Nephron progenitor cell (in vitro differentiated cells): ENCODE measurements at regions not wholly inside any gene's neighbourhood (a gene's known extent, or its start where the extent isn't known, plus 50 kb on each side); places are given as distances from the start of the nearest gene placed in this dataset.

Experiments
- DNase-seq: peaks from one replicate; pipeline ENCODE4 v3.0.0; 2021
- H3K27ac Mint-ChIP-seq: 2 replicates; pipeline ENCODE4 v1.8.0; 2021; ENCODE audit warnings: mild to moderate bottlenecking, moderate library complexity, mixed read lengths
- H3K27me3 Mint-ChIP-seq: 2 replicates; pipeline ENCODE4 v1.8.0; 2021; ENCODE audit warnings: mild to moderate bottlenecking, low read depth, mixed read lengths; ENCODE audit not compliant: poor library complexity
- H3K36me3 Mint-ChIP-seq: 2 replicates; pipeline ENCODE4 v1.8.0; 2021; ENCODE audit warnings: low read depth, mixed read lengths
- H3K4me1 Mint-ChIP-seq: 2 replicates; pipeline ENCODE4 v1.8.0; 2021; ENCODE audit warnings: mixed read lengths
- H3K4me3 Mint-ChIP-seq: 2 replicates; pipeline ENCODE4 v1.8.0; 2021; ENCODE audit warnings: mild to moderate bottlenecking, moderate library complexity, mixed read lengths
- H3K9me3 Mint-ChIP-seq: 2 replicates; pipeline ENCODE4 v1.8.0; 2021; ENCODE audit warnings: mild to moderate bottlenecking, moderate library complexity, mixed read lengths
- CTCF ChIP-seq: fragments of 200-600 bp; sonication (generic); IDR thresholded peaks from 2 replicates; pipeline ENCODE4 v1.5.0; 2021; ENCODE audit warnings: antibody characterized with exemption

GRCh38 chrX:134747006-134747405 lies 50.0 kb downstream of the PABIR2 start:
- no peak for DNase-seq
- Mint-ChIP-seq H3K36me3 (no peaks in the 10 kb centered on the region), H3K9me3 (peaks cover 47% of the 10 kb centered on the region), H3K27me3 (peaks cover 3% of the 10 kb centered on the region), H3K27ac (peak overlapping the region; percentile 81), H3K4me3 (no peak overlapping the region), H3K4me1 (peaks cover 26% of the 10 kb centered on the region)
- no peak for TF ChIP-seq CTCF

GRCh38 chrX:134746410-134746785 lies 50.6 kb downstream of the PABIR2 start:
- peaks cover 46% of the 10 kb centered on the region for H3K9me3 Mint-ChIP-seq
- H3K27me3 Mint-ChIP-seq, result peaks cover 3% of the 10 kb centered on the region
- peaks cover 25% of the 10 kb centered on the region for H3K4me1 Mint-ChIP-seq
- H3K36me3 Mint-ChIP-seq, result no peaks in the 10 kb centered on the region
- DNase-seq, result no peak
- H3K4me3 Mint-ChIP-seq, result no peak overlapping the region
- no peak overlapping the region for H3K27ac Mint-ChIP-seq
- no peak for TF ChIP-seq CTCF

GRCh38 chrX:134745636-134746409 lies 51.2 kb downstream of the PABIR2 start:
- H3K36me3 Mint-ChIP-seq, result no peaks in the 10 kb centered on the region
- no peak for DNase-seq
- TF ChIP-seq CTCF, result no peak
- H3K4me1 Mint-ChIP-seq, result peaks cover 24% of the 10 kb centered on the region
- no peak overlapping the region for H3K27ac Mint-ChIP-seq
- H3K4me3 Mint-ChIP-seq, result no peak overlapping the region
- H3K27me3 Mint-ChIP-seq, result peaks cover 3% of the 10 kb centered on the region
- H3K9me3 Mint-ChIP-seq, result peaks cover 47% of the 10 kb centered on the region

- DNase-seq, result no peak
- H3K36me3 Mint-ChIP-seq, result no peaks in the 10 kb centered on the region
- no peak overlapping the region for H3K4me3 Mint-ChIP-seq
- peaks cover 30% of the 10 kb centered on the region for H3K4me1 Mint-ChIP-seq
- no peak overlapping the region for H3K27ac Mint-ChIP-seq
- no peak for TF ChIP-seq CTCF
- H3K27me3 Mint-ChIP-seq, result peaks cover 3% of the 10 kb centered on the region
- H3K9me3 Mint-ChIP-seq, result peaks cover 48% of the 10 kb centered on the region
Observed at GRCh38 chrX:134743091-134743490, 53.9 kb downstream of the PABIR2 start.

GRCh38 chrX:134742573-134742972 lies 54.4 kb downstream of the PABIR2 start:
- TF ChIP-seq CTCF, result no peak
- peaks cover 3% of the 10 kb centered on the region for H3K27me3 Mint-ChIP-seq
- no peak overlapping the region for H3K27ac Mint-ChIP-seq
- H3K4me1 Mint-ChIP-seq, result peaks cover 33% of the 10 kb centered on the region
- H3K9me3 Mint-ChIP-seq, result peaks cover 48% of the 10 kb centered on the region
- H3K36me3 Mint-ChIP-seq, result no peaks in the 10 kb centered on the region
- DNase-seq, result no peak
- H3K4me3 Mint-ChIP-seq, result no peak overlapping the region

- H3K36me3 Mint-ChIP-seq, result no peaks in the 10 kb centered on the region
- peaks cover 3% of the 10 kb centered on the region for H3K27me3 Mint-ChIP-seq
- no peak for DNase-seq
- TF ChIP-seq CTCF, result no peak
- no peak overlapping the region for H3K27ac Mint-ChIP-seq
- H3K4me3 Mint-ChIP-seq, result no peak overlapping the region
- peaks cover 44% of the 10 kb centered on the region for H3K9me3 Mint-ChIP-seq
- H3K4me1 Mint-ChIP-seq, result peaks cover 33% of the 10 kb centered on the region
Observed at GRCh38 chrX:134741746-134742145, 55.3 kb downstream of the PABIR2 start.
